ENCODE measurements at regions not wholly inside any gene's neighbourhood (a gene's known extent, or its start where the extent isn't known, plus 50 kb on each side); places are given as distances from the start of the nearest gene placed in this dataset.
"Not testable (repeated sequence)": the region's sequence is repeated elsewhere in the genome, so short reads cannot be mapped to it uniquely, and the experiment has no call there.

GRCh38 chr2:150255528-150255927 is 231.9 kb downstream of the RND3 start:
- Histone ChIP-seq H3K36me3 (ENCODE audit: control insufficient read depth in 2 of 2, extremely low read depth in 1 of 2, insufficient read depth in 2 of 2, low read length in 2 of 2) (no peaks in the 10 kb centered on the region), H3K27me3 (ENCODE audit: control insufficient read depth, extremely low read depth, insufficient read depth, low read length) (no peaks in the 10 kb centered on the region), H3K9me1 (ENCODE audit: control insufficient read depth, extremely low read depth, insufficient read depth, low read length) (no peaks in the 10 kb centered on the region), H3K27ac (ENCODE audit: control insufficient read depth, insufficient read depth, low read length) (no peak overlapping the region), H3K9me3 (ENCODE audit: control insufficient read depth, low read depth, low read length) (no peaks in the 10 kb centered on the region), H3K9ac (ENCODE audit: control insufficient read depth, extremely low read depth, insufficient read depth, low read length) (no peak overlapping the region), H3K4me2 (ENCODE audit: control insufficient read depth, extremely low read depth, insufficient read depth, low read depth, low read length) (no peak overlapping the region), H3K4me1 (ENCODE audit: control insufficient read depth, extremely low read depth, insufficient read depth, low read length) (no peaks in the 10 kb centered on the region), H4K20me1 (ENCODE audit: control insufficient read depth, extremely low read depth, insufficient read depth, low read length) (no peaks in the 10 kb centered on the region), H3K79me2 (ENCODE audit: control insufficient read depth, insufficient read depth, low read length) (no peaks in the 10 kb centered on the region), H2AFZ (ENCODE audit: control insufficient read depth, low read length) (no peak overlapping the region), H3K4me3 (ENCODE audit: control insufficient read depth in 2 of 3, extremely low read depth in 1 of 3, insufficient read depth in 2 of 3, low read depth in 1 of 3, low read length in 3 of 3) (no peak overlapping the region)
- DNase-seq (ENCODE audit: low read depth, low spot score) (no peak), FAIRE-seq (no peak)
- dilution Hi-C loops (cut with MboI; ENCODE audit: extremely low pct_ligation_motif_present, low sequenced_read_pairs), result no loop called here
- TF ChIP-seq, protein P1, sequence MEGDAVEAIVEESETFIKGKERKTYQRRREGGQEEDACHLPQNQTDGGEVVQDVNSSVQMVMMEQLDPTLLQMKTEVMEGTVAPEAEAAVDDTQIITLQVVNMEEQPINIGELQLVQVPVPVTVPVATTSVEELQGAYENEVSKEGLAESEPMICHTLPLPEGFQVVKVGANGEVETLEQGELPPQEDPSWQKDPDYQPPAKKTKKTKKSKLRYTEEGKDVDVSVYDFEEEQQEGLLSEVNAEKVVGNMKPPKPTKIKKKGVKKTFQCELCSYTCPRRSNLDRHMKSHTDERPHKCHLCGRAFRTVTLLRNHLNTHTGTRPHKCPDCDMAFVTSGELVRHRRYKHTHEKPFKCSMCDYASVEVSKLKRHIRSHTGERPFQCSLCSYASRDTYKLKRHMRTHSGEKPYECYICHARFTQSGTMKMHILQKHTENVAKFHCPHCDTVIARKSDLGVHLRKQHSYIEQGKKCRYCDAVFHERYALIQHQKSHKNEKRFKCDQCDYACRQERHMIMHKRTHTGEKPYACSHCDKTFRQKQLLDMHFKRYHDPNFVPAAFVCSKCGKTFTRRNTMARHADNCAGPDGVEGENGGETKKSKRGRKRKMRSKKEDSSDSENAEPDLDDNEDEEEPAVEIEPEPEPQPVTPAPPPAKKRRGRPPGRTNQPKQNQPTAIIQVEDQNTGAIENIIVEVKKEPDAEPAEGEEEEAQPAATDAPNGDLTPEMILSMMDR (optimal IDR thresholded peaks at IDR 0.05 in 1 of 3, IDR thresholded peaks at IDR 0.05 in 1 of 3, conservative IDR thresholded peaks at IDR 0.05 in 1 of 3; ENCODE audit: extremely low read depth in 1 of 3, insufficient read depth in 2 of 3, low read length in 3 of 3), result no peak
- TF ChIP-seq EZH2 (IDR thresholded peaks at IDR 0.05; ENCODE audit: low read length), result no peak

DNA sequence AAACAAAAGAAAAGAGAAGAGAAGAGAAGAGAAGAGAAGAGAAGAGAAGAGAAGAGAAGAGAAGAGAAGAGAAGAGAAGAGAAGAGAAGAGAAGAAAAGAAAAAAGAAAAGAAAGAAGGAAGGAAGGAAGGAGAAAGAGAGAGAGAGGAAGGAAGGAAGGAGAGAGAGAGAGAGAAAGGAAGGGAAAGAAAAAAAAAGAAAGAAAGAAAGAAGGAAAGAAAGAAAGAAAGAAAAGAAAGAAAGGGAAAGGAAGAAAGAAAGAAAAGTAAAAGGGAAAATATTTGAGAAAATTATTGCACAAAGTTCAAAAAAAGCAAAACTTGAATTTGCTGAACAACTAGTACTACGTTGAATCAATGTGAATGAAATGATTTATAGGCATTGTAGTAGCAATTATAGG is 237.7 kb downstream of the RND3 start:
- H4K20me1 ChIP-seq (ENCODE audit: control insufficient read depth, extremely low read depth, insufficient read depth, low read length); H2AFZ ChIP-seq (ENCODE audit: control insufficient read depth, low read length); dilution Hi-C loops (cut with MboI; ENCODE audit: extremely low pct_ligation_motif_present, low sequenced_read_pairs); H3K9me1 ChIP-seq (ENCODE audit: control insufficient read depth, extremely low read depth, insufficient read depth, low read length); H3K36me3 ChIP-seq (ENCODE audit: control insufficient read depth in 2 of 2, extremely low read depth in 1 of 2, insufficient read depth in 2 of 2, low read length in 2 of 2); H3K27ac ChIP-seq (ENCODE audit: control insufficient read depth, insufficient read depth, low read length); H3K4me3 ChIP-seq (ENCODE audit: control insufficient read depth in 2 of 3, extremely low read depth in 1 of 3, insufficient read depth in 2 of 3, low read depth in 1 of 3, low read length in 3 of 3); DNase-seq (ENCODE audit: low read depth, low spot score); H3K4me2 ChIP-seq (ENCODE audit: control insufficient read depth, extremely low read depth, insufficient read depth, low read depth, low read length); FAIRE-seq; H3K79me2 ChIP-seq (ENCODE audit: control insufficient read depth, insufficient read depth, low read length); H3K9me3 ChIP-seq (ENCODE audit: control insufficient read depth, low read depth, low read length); H3K27me3 ChIP-seq (ENCODE audit: control insufficient read depth, extremely low read depth, insufficient read depth, low read length); H3K4me1 ChIP-seq (ENCODE audit: control insufficient read depth, extremely low read depth, insufficient read depth, low read length); H3K9ac ChIP-seq (ENCODE audit: control insufficient read depth, extremely low read depth, insufficient read depth, low read length): not testable (repeated sequence)

DNA sequence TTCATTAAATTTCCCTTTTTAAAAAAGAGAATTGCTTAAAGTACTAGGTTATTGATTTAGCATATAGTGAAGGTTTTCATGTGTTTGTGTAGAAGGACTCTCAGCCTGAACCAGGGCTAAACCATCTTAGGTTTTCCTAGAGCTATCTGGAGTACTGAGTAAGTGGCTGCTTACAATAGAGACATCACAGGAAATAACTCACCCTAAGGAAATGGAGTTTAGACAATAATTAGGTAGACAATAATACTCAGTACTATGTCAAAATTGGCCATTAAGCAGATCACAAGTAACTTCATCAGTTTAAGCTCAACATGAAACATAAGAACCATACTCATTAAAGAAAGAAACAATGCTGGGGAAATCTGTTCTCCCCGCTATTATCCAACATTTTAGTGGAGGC is 240.0 kb downstream of the RND3 start:
- H3K79me2 ChIP-seq (ENCODE audit: control insufficient read depth, insufficient read depth, low read length), result no peaks in the 10 kb centered on the region
- FAIRE-seq (no peak), DNase-seq (ENCODE audit: low read depth, low spot score) (no peak)
- no peak overlapping the region for H3K27ac ChIP-seq (ENCODE audit: control insufficient read depth, insufficient read depth, low read length)
- H3K4me3 ChIP-seq (ENCODE audit: control insufficient read depth in 2 of 3, extremely low read depth in 1 of 3, insufficient read depth in 2 of 3, low read depth in 1 of 3, low read length in 3 of 3), result no peak overlapping the region
- no peaks in the 10 kb centered on the region for H3K9me1 ChIP-seq (ENCODE audit: control insufficient read depth, extremely low read depth, insufficient read depth, low read length)
- H3K9ac ChIP-seq (ENCODE audit: control insufficient read depth, extremely low read depth, insufficient read depth, low read length), result no peak overlapping the region
- dilution Hi-C loops (cut with MboI; ENCODE audit: extremely low pct_ligation_motif_present, low sequenced_read_pairs), result no loop called here
- no peaks in the 10 kb centered on the region for H3K36me3 ChIP-seq (ENCODE audit: control insufficient read depth in 2 of 2, extremely low read depth in 1 of 2, insufficient read depth in 2 of 2, low read length in 2 of 2)
- H3K4me1 ChIP-seq (ENCODE audit: control insufficient read depth, extremely low read depth, insufficient read depth, low read length), result no peaks in the 10 kb centered on the region
- H3K27me3 ChIP-seq (ENCODE audit: control insufficient read depth, extremely low read depth, insufficient read depth, low read length), result no peaks in the 10 kb centered on the region
- TF ChIP-seq, protein P1 (optimal IDR thresholded peaks at IDR 0.05 in 1 of 3, IDR thresholded peaks at IDR 0.05 in 1 of 3, conservative IDR thresholded peaks at IDR 0.05 in 1 of 3; ENCODE audit: extremely low read depth in 1 of 3, insufficient read depth in 2 of 3, low read length in 3 of 3), result no peak
- no peak for TF ChIP-seq EZH2 (IDR thresholded peaks at IDR 0.05; ENCODE audit: low read length)
- H4K20me1 ChIP-seq (ENCODE audit: control insufficient read depth, extremely low read depth, insufficient read depth, low read length), result no peaks in the 10 kb centered on the region
- no peaks in the 10 kb centered on the region for H3K9me3 ChIP-seq (ENCODE audit: control insufficient read depth, low read depth, low read length)
- no peak overlapping the region for H3K4me2 ChIP-seq (ENCODE audit: control insufficient read depth, extremely low read depth, insufficient read depth, low read depth, low read length)
- H2AFZ ChIP-seq (ENCODE audit: control insufficient read depth, low read length), result peak overlapping the region; percentile 26

Data from keratinocyte (primary cell).